Peyer's patch (tissue), 4 donors: ENCODE measurements at regions not wholly inside any gene's neighbourhood (a gene's known extent, or its start where the extent isn't known, plus 50 kb on each side); places are given as distances from the start of the nearest gene placed in this dataset.

Experiments
- DNase-seq, 3 donors: peaks; one replicate each; pipeline ENCODE4 v3.0.0-alpha.2; 2017 to 2019
- H3K27ac ChIP-seq, 4 donors: fragments of 200-600 bp; sonication (generic); one replicate each; pipeline ENCODE4 v1.5.1; 2016 to 2019
- H3K27me3 ChIP-seq, 2 donors: fragments of 200-600 bp; sonication (generic); one replicate each; pipeline ENCODE4 v1.5.1; 2019
- H3K36me3 ChIP-seq, 3 donors: fragments of 200-600 bp; sonication (generic); one replicate each; pipeline ENCODE4 v1.5.1; 2016 to 2019
- H3K4me1 ChIP-seq, 4 donors: fragments of 200-600 bp; sonication (generic); one replicate each; pipeline ENCODE4 v1.5.1; 2016 to 2019
- H3K4me3 ChIP-seq, 4 donors: fragments of 200-600 bp; sonication (generic); 1 replicate in 3 of 4; 2 replicates in 1 of 4; pipeline ENCODE4 v1.5.1; 2016 to 2019; ENCODE audit warnings: mild to moderate bottlenecking in 1 of 4
- H3K9me3 ChIP-seq, 4 donors: fragments of 200-600 bp; sonication (generic); one replicate each; pipeline ENCODE4 v1.5.1; 2016 to 2019; ENCODE audit warnings: mild to moderate bottlenecking in 1 of 4
- POLR2A ChIP-seq, 2 donors: fragments of 450-650 bp; IDR thresholded peaks; one replicate each; pipeline ENCODE4 v1.5.1; 2017; ENCODE audit warnings: antibody characterized with exemption in 2 of 2, mild to moderate bottlenecking in 2 of 2, moderate library complexity in 2 of 2
- TF ChIP-seq, protein P1 (sequence below), 6 experiments: fragments of 450-650 bp in 4 of 6; fragments of 200-600 bp in 2 of 6; sonication (generic) in 1 of 6; IDR thresholded peaks; one replicate each; pipeline ENCODE4 v1.5.1; 2017 to 2019; ENCODE audit warnings: antibody characterized with exemption in 6 of 6, mild to moderate bottlenecking in 3 of 6, moderate library complexity in 1 of 6

DNA sequence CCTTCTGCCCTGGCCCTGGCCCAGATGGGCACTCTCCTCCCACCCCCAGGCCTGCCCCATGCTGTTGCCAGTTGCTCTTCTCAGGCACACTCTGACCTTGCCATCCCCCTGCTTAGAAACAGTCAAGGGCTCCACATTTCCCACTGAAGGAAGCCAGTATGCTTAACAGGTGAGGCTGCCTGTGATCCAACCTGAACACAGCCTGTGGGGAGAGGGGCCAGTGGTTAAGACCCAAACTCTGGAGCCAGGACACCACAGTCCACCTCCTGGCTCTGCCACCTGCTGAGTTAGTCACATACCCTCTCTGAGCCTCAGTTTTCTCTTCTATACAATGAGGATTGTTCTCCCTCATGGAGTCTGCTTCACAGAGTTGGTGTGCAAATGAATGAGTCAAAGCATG lies 526.9 kb downstream of the MATN1 start:
- H3K4me3 ChIP-seq, result no peak overlapping the region
- H3K36me3 ChIP-seq, result no peaks in the 10 kb centered on the region
- H3K4me1 ChIP-seq, result no peaks in the 10 kb centered on the region
- H3K27me3 ChIP-seq, result no peaks in the 10 kb centered on the region
- H3K9me3 ChIP-seq, result no peaks in the 10 kb centered on the region
- no peak for TF ChIP-seq POLR2A (IDR thresholded peaks at IDR 0.05)
- TF ChIP-seq, protein P1, sequence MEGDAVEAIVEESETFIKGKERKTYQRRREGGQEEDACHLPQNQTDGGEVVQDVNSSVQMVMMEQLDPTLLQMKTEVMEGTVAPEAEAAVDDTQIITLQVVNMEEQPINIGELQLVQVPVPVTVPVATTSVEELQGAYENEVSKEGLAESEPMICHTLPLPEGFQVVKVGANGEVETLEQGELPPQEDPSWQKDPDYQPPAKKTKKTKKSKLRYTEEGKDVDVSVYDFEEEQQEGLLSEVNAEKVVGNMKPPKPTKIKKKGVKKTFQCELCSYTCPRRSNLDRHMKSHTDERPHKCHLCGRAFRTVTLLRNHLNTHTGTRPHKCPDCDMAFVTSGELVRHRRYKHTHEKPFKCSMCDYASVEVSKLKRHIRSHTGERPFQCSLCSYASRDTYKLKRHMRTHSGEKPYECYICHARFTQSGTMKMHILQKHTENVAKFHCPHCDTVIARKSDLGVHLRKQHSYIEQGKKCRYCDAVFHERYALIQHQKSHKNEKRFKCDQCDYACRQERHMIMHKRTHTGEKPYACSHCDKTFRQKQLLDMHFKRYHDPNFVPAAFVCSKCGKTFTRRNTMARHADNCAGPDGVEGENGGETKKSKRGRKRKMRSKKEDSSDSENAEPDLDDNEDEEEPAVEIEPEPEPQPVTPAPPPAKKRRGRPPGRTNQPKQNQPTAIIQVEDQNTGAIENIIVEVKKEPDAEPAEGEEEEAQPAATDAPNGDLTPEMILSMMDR (IDR thresholded peaks at IDR 0.05), result no peak
- DNase-seq, result no peak
- no peak overlapping the region for H3K27ac ChIP-seq

DNA sequence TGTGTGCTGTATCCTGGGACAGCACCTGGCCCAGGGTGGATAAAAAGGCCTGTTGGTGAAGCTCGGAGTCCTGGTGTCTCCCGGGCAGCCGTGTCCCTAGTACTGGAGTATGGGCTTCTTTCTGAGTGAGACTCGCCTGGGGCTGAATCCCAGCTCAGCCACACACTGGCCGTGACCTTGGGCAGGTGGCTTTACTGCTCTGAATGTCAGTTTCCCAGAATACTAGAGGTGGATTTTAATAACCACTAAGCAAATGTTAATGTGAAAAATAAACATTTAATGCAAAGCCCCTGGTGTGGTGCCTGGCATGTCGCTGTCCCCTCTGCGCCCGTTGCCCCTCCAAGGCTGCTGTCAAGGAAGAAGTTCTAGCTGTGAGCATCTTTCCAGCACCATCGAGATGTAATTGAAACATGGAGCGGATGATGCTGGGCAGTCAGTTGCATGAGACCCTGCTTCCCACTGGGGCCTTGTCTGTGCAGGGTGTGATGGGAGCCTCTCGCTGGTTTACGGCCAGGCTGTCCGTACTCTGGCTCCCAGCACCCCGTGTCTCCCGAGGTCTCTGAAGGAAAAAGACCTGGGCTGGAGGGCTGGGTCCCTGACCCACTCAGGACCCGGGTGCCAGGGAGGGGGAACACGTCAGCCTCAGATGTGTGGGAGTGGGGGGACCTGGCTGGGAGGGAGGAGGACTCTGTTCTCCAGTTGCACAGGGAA lies 527.8 kb downstream of the MATN1 start:
- DNase-seq, result no peak
- Histone ChIP-seq H3K4me3 (no peak overlapping the region), H3K4me1 (peaks cover 0 to 6% (median 0%) of the 10 kb centered on the region in 4 donors), H3K27ac (no peak overlapping the region), H3K9me3 (no peaks in the 10 kb centered on the region), H3K27me3 (no peaks in the 10 kb centered on the region), H3K36me3 (no peaks in the 10 kb centered on the region)
- TF ChIP-seq POLR2A (IDR thresholded peaks at IDR 0.05), result no peak
- TF ChIP-seq, protein P1 (IDR thresholded peaks at IDR 0.05), result no peak

DNA sequence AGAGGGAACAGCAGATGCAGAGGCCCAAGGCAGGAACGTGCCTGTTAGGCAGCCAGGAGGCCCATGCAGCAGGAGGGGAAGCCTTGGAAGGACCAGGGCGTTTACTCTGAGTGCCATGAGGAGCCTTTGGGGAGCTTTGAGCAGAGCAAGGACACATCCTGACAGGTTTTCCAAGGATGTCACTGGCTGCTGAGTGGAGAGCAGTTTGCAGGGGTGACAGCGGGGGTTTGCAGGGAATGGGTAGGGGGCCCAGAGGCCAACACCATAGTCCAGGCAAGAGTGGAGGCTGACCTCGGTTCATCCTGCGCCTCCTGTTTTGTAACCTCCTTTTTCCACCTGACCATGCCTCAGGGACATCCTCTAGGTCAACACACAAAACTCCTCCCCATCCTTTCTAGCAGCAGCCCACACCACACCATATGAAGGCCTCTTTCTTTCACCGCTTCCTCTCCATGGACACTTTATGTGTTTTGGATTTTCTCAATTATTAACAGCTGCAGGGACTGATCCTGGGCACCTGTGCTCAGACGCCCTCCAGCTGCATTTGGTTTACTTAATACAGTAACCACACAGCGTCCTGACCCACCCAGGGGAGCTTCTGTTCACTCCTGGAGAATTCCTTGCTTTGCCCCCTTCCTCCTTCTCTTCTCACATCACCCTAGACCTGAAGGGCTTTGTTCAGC lies 528.5 kb downstream of the MATN1 start:
- H3K27ac ChIP-seq, result no peak overlapping the region
- peaks cover 0 to 7% (median 0%) of the 10 kb centered on the region in 4 donors for H3K4me1 ChIP-seq
- no peak overlapping the region for H3K4me3 ChIP-seq
- no peak for TF ChIP-seq POLR2A (IDR thresholded peaks at IDR 0.05)
- TF ChIP-seq, protein P1 (IDR thresholded peaks at IDR 0.05), result no peak
- H3K36me3 ChIP-seq, result no peaks in the 10 kb centered on the region
- no peak for DNase-seq
- no peaks in the 10 kb centered on the region for H3K27me3 ChIP-seq
- no peaks in the 10 kb centered on the region for H3K9me3 ChIP-seq

DNA sequence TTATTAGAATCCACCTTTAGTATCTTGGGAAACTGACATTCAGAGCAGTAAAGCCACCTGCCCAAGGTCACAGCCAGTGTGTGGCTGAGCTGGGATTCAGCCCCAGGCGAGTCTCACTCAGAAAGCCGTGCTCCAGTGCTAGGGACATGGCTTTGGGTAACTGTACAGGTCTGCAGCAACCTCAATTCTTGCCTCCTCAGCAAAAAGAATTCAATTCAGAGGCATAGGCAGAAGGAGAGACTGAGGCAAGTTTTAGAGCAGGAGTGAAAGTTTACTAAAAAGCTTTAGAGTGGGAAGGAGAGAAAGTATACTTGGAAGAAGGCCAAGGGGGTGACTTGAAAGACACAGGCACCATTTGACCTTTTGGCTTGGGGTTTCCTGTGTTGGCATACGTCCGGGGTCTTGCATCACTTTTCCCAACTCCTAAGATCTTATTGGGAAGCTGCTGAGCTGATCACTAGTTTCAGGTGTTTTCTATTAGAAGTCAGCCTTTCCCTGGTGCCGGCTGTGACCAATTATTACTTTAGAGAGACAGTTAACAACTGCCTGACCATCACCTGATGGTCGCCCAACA lies 529.3 kb downstream of the MATN1 start:
- no peak for TF ChIP-seq POLR2A (IDR thresholded peaks at IDR 0.05)
- TF ChIP-seq, protein P1 (IDR thresholded peaks at IDR 0.05), result no peak

DNA sequence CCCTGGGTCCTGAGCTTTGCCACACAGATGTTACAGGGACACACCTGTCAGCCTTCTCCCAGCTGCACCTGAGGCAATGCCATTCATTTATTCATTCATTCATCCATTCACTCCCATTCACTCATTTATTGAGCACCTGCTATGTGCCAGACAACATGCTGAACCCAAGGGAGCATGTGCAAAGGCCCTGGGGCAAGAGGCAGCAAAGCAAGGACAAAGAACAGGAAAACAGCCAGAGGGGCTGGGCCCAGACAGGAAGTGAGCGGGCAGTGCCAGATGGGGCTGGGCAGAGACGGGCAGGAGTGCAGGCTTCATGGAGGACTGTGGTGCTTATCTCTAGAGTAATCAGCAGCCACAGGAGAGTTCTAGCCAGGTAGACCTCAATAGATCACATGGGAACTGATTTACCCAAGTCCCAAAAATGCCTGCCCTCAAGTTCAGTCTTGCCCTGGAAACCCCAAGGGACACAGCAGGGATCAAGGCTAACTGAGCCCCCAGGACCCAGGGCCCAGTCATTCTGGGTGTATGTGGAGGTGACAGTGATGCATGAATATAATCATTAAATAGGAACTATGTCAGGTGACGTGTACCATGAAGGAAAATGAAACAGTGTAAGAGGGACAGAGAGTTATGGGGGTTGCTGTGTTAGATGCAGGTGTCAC lies 530.3 kb downstream of the MATN1 start:
- H3K4me1 ChIP-seq, result peaks cover 0 to 7% (median 0%) of the 10 kb centered on the region in 4 donors
- H3K4me3 ChIP-seq, result no peak overlapping the region
- H3K36me3 ChIP-seq, result no peaks in the 10 kb centered on the region
- no peak for DNase-seq
- no peak overlapping the region for H3K27ac ChIP-seq
- TF ChIP-seq, protein P1 (IDR thresholded peaks at IDR 0.05), result no peak
- TF ChIP-seq POLR2A (IDR thresholded peaks at IDR 0.05), result no peak
- no peaks in the 10 kb centered on the region for H3K27me3 ChIP-seq
- no peaks in the 10 kb centered on the region for H3K9me3 ChIP-seq

More for the DNA sequence above, 529.3 kb downstream of the MATN1 start:
- no peaks in the 10 kb centered on the region for H3K36me3 ChIP-seq
- peaks cover 0 to 7% (median 0%) of the 10 kb centered on the region in 4 donors for H3K4me1 ChIP-seq
- no peak overlapping the region for H3K27ac ChIP-seq
- H3K27me3 ChIP-seq, result no peaks in the 10 kb centered on the region
- DNase-seq, result no peak
- no peaks in the 10 kb centered on the region for H3K9me3 ChIP-seq
- no peak overlapping the region for H3K4me3 ChIP-seq
